GM12865 (cell line): ENCODE measurements at regions not wholly inside any gene's neighbourhood (a gene's known extent, or its start where the extent isn't known, plus 50 kb on each side); places are given as distances from the start of the nearest gene placed in this dataset.

Source experiments
- DNase-seq: peaks from one replicate; pipeline ENCODE4 v3.0.0; 2010; ENCODE audit warnings: low read depth
- H3K4me3 ChIP-seq: 2 replicates; pipeline ENCODE4 v1.5.1; 2011; ENCODE audit warnings: mild to moderate bottlenecking, low read depth, low read length, control low read depth
- CTCF ChIP-seq: IDR thresholded peaks from 2 replicates; pipeline ENCODE4 v1.5.1; 2011; ENCODE audit warnings: low read length, control low read depth, low read depth, inconsistent platforms; ENCODE audit not compliant: insufficient read depth; ENCODE audit errors: missing control alignments

- no peak for TF ChIP-seq CTCF
- H3K4me3 ChIP-seq, result no peak overlapping the region
- no peak for DNase-seq
Observed at GRCh38 chr12:23210573-23210972, 585.6 kb downstream of the ETNK1 start.

GRCh38 chr12:23211384-23212320 is 586.7 kb downstream of the ETNK1 start:
- H3K4me3 ChIP-seq, result no peak overlapping the region
- TF ChIP-seq CTCF, result no peak
- no peak for DNase-seq

GRCh38 chr12:23217158-23217557 is 592.2 kb downstream of the ETNK1 start:
- no peak for DNase-seq
- H3K4me3 ChIP-seq, result no peak overlapping the region
- TF ChIP-seq CTCF, result no peak

GRCh38 chr12:23217667-23218066 is 592.7 kb downstream of the ETNK1 start:
- H3K4me3 ChIP-seq, result no peak overlapping the region
- TF ChIP-seq CTCF, result no peak
- no peak for DNase-seq

- no peak overlapping the region for H3K4me3 ChIP-seq
- DNase-seq, result no peak
- no peak for TF ChIP-seq CTCF
Observed at GRCh38 chr12:23221066-23221465, 596.1 kb downstream of the ETNK1 start.

GRCh38 chr12:23221926-23222325 is 597.0 kb downstream of the ETNK1 start:
- DNase-seq, result no peak
- no peak for TF ChIP-seq CTCF

More at GRCh38 chr12:23221926-23222325, 597.0 kb downstream of the ETNK1 start:
- no peak overlapping the region for H3K4me3 ChIP-seq
